Neural crest cell (in vitro differentiated cells): ENCODE measurements at regions not wholly inside any gene's neighbourhood (a gene's known extent, or its start where the extent isn't known, plus 50 kb on each side); places are given as distances from the start of the nearest gene placed in this dataset.

Source experiments
- DNase-seq: peaks from one replicate; pipeline ENCODE4 v3.0.0; 2021; ENCODE audit warnings: low read depth, mixed read lengths, low spot score
- H3K27ac Mint-ChIP-seq: one replicate; pipeline ENCODE4 v1.8.0; 2021; ENCODE audit warnings: mild to moderate bottlenecking, mixed read lengths; ENCODE audit not compliant: unreplicated experiment
- H3K27me3 Mint-ChIP-seq: 2 replicates; pipeline ENCODE4 v1.8.0; 2021; ENCODE audit warnings: low read depth, mild to moderate bottlenecking, mixed read lengths
- H3K36me3 Mint-ChIP-seq: 2 replicates; pipeline ENCODE4 v1.8.0; 2021; ENCODE audit warnings: low read depth, mild to moderate bottlenecking, mixed read lengths
- H3K4me1 Mint-ChIP-seq: 2 replicates; pipeline ENCODE4 v1.8.0; 2021; ENCODE audit warnings: mixed read lengths
- H3K4me3 Mint-ChIP-seq: one replicate; pipeline ENCODE4 v1.8.0; 2021; ENCODE audit warnings: mild to moderate bottlenecking, mixed read lengths
- H3K9me3 Mint-ChIP-seq: 2 replicates; pipeline ENCODE4 v1.8.0; 2021; ENCODE audit warnings: mixed read lengths
- TF ChIP-seq, protein P1 (sequence below): fragments of 200-600 bp; sonication (generic); conservative IDR thresholded peaks from 2 replicates; pipeline ENCODE4 v1.5.0; 2021; ENCODE audit warnings: antibody characterized with exemption, mild to moderate bottlenecking

DNA sequence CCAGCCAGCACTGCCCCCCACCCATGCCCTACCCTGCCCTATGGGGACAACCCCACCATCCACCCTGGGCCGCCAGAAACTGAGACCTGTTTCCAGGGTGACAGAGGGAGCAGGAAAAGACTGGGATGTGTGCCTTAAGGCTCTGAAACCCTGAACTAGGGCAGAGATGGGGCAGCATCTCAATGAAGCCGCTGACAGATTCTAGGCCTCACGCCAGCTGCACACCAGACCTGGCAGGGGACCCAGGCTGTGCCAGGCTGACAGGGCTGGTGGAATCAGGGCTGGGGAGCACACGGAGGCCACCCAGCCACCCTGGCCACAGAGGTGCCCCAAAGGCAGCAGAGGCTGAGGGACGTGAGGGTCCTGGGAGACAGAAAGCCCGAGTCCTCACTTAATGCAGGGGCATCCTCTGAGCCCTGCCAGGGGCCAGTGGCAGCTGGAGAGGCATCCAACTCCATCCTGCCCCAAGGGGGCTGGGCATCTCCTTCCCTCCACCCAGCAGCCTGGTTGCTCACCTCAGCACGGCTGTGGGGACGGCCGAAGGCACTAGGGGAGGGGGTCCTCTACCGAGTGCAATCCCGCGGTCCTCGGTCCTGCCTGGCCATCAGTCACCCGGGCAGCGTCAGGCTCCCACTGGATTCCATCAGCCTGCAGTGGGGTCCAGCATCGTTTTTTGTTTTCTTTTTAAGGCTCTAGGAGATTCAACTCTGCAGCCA lies 169.2 kb downstream of the ZFP36L2 start:
- Mint-ChIP-seq H3K27ac (no peak overlapping the region), H3K4me1 (peaks cover 32% of the 10 kb centered on the region), H3K27me3 (no peaks in the 10 kb centered on the region), H3K4me3 (no peak overlapping the region), H3K36me3 (peaks cover 5% of the 10 kb centered on the region), H3K9me3 (peaks cover 11% of the 10 kb centered on the region)
- no peak for DNase-seq
- TF ChIP-seq, protein P1, sequence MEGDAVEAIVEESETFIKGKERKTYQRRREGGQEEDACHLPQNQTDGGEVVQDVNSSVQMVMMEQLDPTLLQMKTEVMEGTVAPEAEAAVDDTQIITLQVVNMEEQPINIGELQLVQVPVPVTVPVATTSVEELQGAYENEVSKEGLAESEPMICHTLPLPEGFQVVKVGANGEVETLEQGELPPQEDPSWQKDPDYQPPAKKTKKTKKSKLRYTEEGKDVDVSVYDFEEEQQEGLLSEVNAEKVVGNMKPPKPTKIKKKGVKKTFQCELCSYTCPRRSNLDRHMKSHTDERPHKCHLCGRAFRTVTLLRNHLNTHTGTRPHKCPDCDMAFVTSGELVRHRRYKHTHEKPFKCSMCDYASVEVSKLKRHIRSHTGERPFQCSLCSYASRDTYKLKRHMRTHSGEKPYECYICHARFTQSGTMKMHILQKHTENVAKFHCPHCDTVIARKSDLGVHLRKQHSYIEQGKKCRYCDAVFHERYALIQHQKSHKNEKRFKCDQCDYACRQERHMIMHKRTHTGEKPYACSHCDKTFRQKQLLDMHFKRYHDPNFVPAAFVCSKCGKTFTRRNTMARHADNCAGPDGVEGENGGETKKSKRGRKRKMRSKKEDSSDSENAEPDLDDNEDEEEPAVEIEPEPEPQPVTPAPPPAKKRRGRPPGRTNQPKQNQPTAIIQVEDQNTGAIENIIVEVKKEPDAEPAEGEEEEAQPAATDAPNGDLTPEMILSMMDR: no peak

DNA sequence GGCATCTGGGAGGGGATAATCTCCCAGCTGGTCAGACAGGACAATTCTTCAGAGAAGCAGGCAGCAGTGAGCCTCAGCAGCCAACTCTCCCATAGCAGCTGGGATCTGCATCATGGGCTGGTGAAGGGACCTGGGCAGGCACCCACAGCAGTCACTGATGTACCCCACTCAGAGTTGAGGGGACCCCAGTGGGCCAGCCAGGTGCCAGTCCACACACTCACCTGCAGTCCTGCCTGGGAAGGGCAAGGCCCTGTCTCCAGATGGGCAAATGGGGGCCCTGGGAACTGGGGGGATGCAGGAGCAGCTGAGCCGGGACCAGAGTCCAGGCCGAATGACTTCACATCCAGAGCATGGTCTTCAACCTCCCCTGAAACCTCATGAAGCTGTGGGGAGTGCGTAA lies 170.4 kb downstream of the ZFP36L2 start:
- TF ChIP-seq, protein P1: no peak
- Mint-ChIP-seq H3K4me1 (peaks cover 38% of the 10 kb centered on the region), H3K4me3 (no peak overlapping the region), H3K27ac (peak overlapping the region; percentile 27), H3K36me3 (no peaks in the 10 kb centered on the region), H3K9me3 (peaks cover 3% of the 10 kb centered on the region), H3K27me3 (no peaks in the 10 kb centered on the region)
- no peak for DNase-seq

DNA sequence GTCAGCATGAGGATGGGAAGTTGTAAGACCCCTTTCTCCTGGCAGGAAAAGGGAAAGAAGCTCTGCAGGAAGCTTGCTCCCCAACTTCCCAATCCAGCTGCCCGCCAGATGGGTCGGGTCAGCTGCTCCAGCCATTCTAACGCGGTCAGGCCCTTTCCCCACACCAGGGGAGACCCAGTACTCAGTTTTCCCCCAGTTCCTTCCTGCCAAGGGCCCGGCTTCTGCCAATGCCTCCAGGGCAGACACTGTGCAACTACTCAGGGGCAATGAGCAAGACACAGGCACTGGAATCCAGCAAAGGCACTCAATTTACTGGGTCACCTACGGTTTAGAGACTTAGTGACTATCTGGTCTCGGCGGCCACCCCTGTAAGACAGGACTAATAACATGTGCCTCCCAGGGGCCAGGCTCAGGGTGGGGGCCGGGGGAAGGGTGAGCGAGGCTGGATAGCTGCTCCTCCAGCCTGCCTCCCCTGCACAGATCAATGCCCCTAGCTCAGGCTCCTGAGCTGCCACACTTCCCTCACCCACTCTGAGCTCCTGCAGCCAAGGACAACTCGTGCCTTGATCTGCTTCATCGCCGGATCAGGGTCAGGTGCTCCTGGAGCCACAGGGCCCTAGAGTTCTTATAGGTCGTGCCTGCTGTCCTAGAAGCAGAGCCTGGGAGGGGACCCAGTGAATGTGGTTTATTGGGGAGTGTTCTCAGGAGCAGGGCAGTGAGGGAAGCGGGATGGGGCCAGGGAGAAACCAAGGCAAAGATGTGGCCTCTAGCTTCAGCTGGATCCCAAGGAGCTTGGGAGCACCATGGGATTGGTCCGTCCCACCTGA lies 171.1 kb downstream of the ZFP36L2 start:
- H3K27ac Mint-ChIP-seq: peak overlapping the region; percentile 65
- H3K4me1 Mint-ChIP-seq: peaks cover 39% of the 10 kb centered on the region
- TF ChIP-seq, protein P1: no peak
- no peak overlapping the region for H3K4me3 Mint-ChIP-seq
- H3K9me3 Mint-ChIP-seq: no peaks in the 10 kb centered on the region
- H3K27me3 Mint-ChIP-seq: no peaks in the 10 kb centered on the region
- H3K36me3 Mint-ChIP-seq: no peaks in the 10 kb centered on the region
- no peak for DNase-seq

DNA sequence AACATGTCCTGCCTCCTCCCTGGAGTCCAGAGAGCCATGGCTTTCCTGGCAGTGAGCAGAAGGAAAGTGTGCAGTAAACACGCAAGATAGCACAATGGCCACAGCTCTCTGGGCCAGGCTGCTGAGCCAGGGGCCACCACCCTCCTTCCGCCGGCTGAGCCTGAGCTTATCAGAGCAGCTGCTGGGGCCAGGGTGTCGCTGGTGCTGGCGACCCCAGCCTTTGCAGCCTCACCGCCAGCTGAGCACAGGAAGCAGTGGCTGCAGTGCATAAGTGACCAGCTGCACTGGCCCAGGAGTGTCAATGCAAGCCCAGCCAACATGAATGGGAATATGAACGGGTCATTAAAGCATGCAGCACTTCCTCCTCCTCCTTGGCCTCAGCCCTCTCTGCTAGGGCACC lies 172.0 kb downstream of the ZFP36L2 start:
- H3K9me3 Mint-ChIP-seq: no peaks in the 10 kb centered on the region
- H3K4me1 Mint-ChIP-seq: peaks cover 44% of the 10 kb centered on the region
- peak overlapping the region; percentile 65 for H3K27ac Mint-ChIP-seq
- DNase-seq: no peak
- H3K4me3 Mint-ChIP-seq: no peak overlapping the region
- H3K36me3 Mint-ChIP-seq: no peaks in the 10 kb centered on the region
- H3K27me3 Mint-ChIP-seq: no peaks in the 10 kb centered on the region
- TF ChIP-seq, protein P1: no peak

DNA sequence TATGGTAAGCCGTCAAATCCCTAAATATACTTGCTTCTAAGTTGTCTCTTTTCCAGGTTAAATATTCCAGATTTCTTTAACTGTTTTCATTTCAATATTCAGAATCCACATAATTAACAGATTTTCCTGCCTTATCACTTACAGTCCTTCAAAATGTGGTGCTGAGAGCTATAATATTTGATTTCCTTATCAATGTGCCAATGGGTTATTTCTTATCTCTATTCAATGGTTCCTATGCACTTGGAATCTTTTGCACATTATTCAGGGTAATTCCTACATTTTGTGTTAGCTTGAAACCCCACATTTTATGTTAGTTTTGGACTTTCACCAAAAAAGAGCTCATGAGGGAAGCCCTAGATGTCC lies 173.5 kb downstream of the ZFP36L2 start:
- Mint-ChIP-seq H3K9me3 (no peaks in the 10 kb centered on the region), H3K27me3 (no peaks in the 10 kb centered on the region), H3K4me1 (peaks cover 41% of the 10 kb centered on the region), H3K4me3 (no peak overlapping the region), H3K27ac (no peak overlapping the region), H3K36me3 (no peaks in the 10 kb centered on the region)
- DNase-seq: no peak
- TF ChIP-seq, protein P1: no peak
